H1 (cell line): ENCODE measurements at regions not wholly inside any gene's neighbourhood (a gene's known extent, or its start where the extent isn't known, plus 50 kb on each side); places are given as distances from the start of the nearest gene placed in this dataset.

Experiments
- ATF3 ChIP-seq: IDR thresholded peaks from 2 replicates; pipeline ENCODE4 v1.6.1; 2011; ENCODE audit warnings: low read depth, mild to moderate bottlenecking, low read length; ENCODE audit not compliant: insufficient read depth
- CEBPB ChIP-seq: IDR thresholded peaks from 2 replicates; pipeline ENCODE4 v1.6.1; 2012; ENCODE audit warnings: low read depth, low read length
- CTCF ChIP-seq, 3 experiments: IDR thresholded peaks; 1 replicate in 2 of 3; 2 replicates in 1 of 3; pipeline versions ENCODE4 v1.5.1 to v1.6.1; 2011; ENCODE audit warnings: low read length in 3 of 3, mild to moderate bottlenecking in 3 of 3, inconsistent platforms in 2 of 3, low read depth in 1 of 3, moderate library complexity in 1 of 3; ENCODE audit not compliant: insufficient read depth in 1 of 3; ENCODE audit errors: control extremely low read depth in 1 of 3
- EP300 ChIP-seq, 2 experiments: IDR thresholded peaks; 1 replicate in 1 of 2; 2 replicates in 1 of 2; pipeline ENCODE4 v1.6.1; 2011 to 2012; ENCODE audit warnings: low read depth in 2 of 2, low read length in 2 of 2, mild to moderate bottlenecking in 2 of 2, borderline replicate concordance in 1 of 2, inconsistent platforms in 1 of 2, moderate library complexity in 1 of 2
- HDAC2 ChIP-seq, 2 experiments: fragments of 300-600 bp in 1 of 2; sonication (generic) in 1 of 2; IDR thresholded peaks; 2 replicates each; pipeline ENCODE4 v1.6.1; 2011 to 2012; ENCODE audit warnings: low read depth in 2 of 2, low read length in 2 of 2, mild to moderate bottlenecking in 2 of 2, moderate library complexity in 2 of 2, borderline replicate concordance in 1 of 2, inconsistent platforms in 1 of 2
- POLR2A ChIP-seq, 2 experiments: IDR thresholded peaks; 1 replicate in 1 of 2; 2 replicates in 1 of 2; pipeline ENCODE4 v1.6.1; 2011; ENCODE audit warnings: low read depth in 2 of 2, low read length in 2 of 2, mild to moderate bottlenecking in 2 of 2; ENCODE audit errors: control extremely low read depth in 1 of 2
- POLR2AphosphoS5 ChIP-seq: IDR thresholded peaks from 2 replicates; pipeline ENCODE4 v1.6.1; 2011; ENCODE audit warnings: low read depth, low read length
- RAD21 ChIP-seq, 2 experiments: IDR thresholded peaks in 1 of 2; conservative IDR thresholded peaks in 1 of 2; 2 replicates each; pipeline ENCODE4 v1.6.1; 2011; ENCODE audit warnings: low read depth in 2 of 2, low read length in 2 of 2, improper control_type of control experiment in 1 of 2, inconsistent platforms in 1 of 2, mild to moderate bottlenecking in 1 of 2, moderate library complexity in 1 of 2
- RFX5 ChIP-seq: IDR thresholded peaks from 2 replicates; pipeline ENCODE4 v1.6.1; 2011; ENCODE audit warnings: low read depth, low read length, improper control_type of control experiment, borderline replicate concordance
- SAP30 ChIP-seq: fragments of 300-600 bp; sonication (generic); IDR thresholded peaks from 2 replicates; pipeline ENCODE4 v1.7.1; 2012; ENCODE audit warnings: low read length, moderate library complexity, mild to moderate bottlenecking, inconsistent platforms; ENCODE audit not compliant: insufficient read depth, insufficient replicate concordance
- SUZ12 ChIP-seq: fragments of 200-600 bp; sonication (generic); IDR thresholded peaks from 2 replicates; pipeline ENCODE4 v1.6.1; 2012; ENCODE audit warnings: mild to moderate bottlenecking, inconsistent platforms, low read length, moderate library complexity, mixed read lengths
- TBP ChIP-seq: IDR thresholded peaks from 2 replicates; pipeline ENCODE4 v1.6.1; 2011; ENCODE audit warnings: low read depth, low read length, improper control_type of control experiment

GRCh38 chr5:166651234-166651633, 1640.2 kb upstream of the WWC1 start:
- TF ChIP-seq EP300 (IDR thresholded peaks at IDR 0.05; ENCODE audit: borderline replicate concordance in 1 of 2, low read depth in 2 of 2, low read length in 2 of 2), result no peak
- TF ChIP-seq RAD21 (IDR thresholded peaks at IDR 0.05 in 1 of 2, conservative IDR thresholded peaks at IDR 0.05 in 1 of 2; ENCODE audit: low read depth in 2 of 2, low read length in 2 of 2), result no peak
- TF ChIP-seq CTCF (IDR thresholded peaks at IDR 0.05; ENCODE audit: control extremely low read depth in 1 of 3, insufficient read depth in 1 of 3, low read depth in 1 of 3, low read length in 3 of 3), result no peak
- no peak for TF ChIP-seq POLR2A (IDR thresholded peaks at IDR 0.05; ENCODE audit: control extremely low read depth in 1 of 2, low read depth in 2 of 2, low read length in 2 of 2)
- TF ChIP-seq POLR2AphosphoS5, result no peak
- no peak for TF ChIP-seq SUZ12
- no peak for TF ChIP-seq ATF3
- TF ChIP-seq TBP, result no peak
- TF ChIP-seq HDAC2 (IDR thresholded peaks at IDR 0.05; ENCODE audit: borderline replicate concordance in 1 of 2, low read depth in 2 of 2, low read length in 2 of 2), result no peak
- no peak for TF ChIP-seq RFX5
- TF ChIP-seq CEBPB, result no peak
- TF ChIP-seq SAP30, result no peak
